ENCODE measurements at regions not wholly inside any gene's neighbourhood (a gene's known extent, or its start where the extent isn't known, plus 50 kb on each side); places are given as distances from the start of the nearest gene placed in this dataset.

- no peak overlapping the region for H3K4me3 Mint-ChIP-seq (ENCODE audit: unreplicated experiment)
- H3K27me3 Mint-ChIP-seq (ENCODE audit: unreplicated experiment): no peaks in the 10 kb centered on the region
- no peak for TF ChIP-seq CTCF (IDR thresholded peaks at IDR 0.05)
These were observed 789.9 kb upstream of the ADGRL4 start for GRCh38 chr1:79796434-79796833.

GRCh38 chr1:79792219-79792930 lies 785.8 kb upstream of the ADGRL4 start:
- H3K4me3 Mint-ChIP-seq (ENCODE audit: unreplicated experiment): no peak overlapping the region
- TF ChIP-seq CTCF (IDR thresholded peaks at IDR 0.05): no peak
- H3K27me3 Mint-ChIP-seq (ENCODE audit: unreplicated experiment): no peaks in the 10 kb centered on the region
- H3K9me3 Mint-ChIP-seq (ENCODE audit: unreplicated experiment): peaks cover 16% of the 10 kb centered on the region
- H3K27ac Mint-ChIP-seq (ENCODE audit: unreplicated experiment): no peak overlapping the region
- peaks cover 20% of the 10 kb centered on the region for H3K4me1 Mint-ChIP-seq (ENCODE audit: unreplicated experiment)
- peaks cover 9% of the 10 kb centered on the region for H3K36me3 Mint-ChIP-seq (ENCODE audit: unreplicated experiment)
- DNase-seq (ENCODE audit: extremely low spot score, unreplicated experiment): no peak

More at GRCh38 chr1:79796434-79796833, 789.9 kb upstream of the ADGRL4 start:
- peaks cover 14% of the 10 kb centered on the region for H3K4me1 Mint-ChIP-seq (ENCODE audit: unreplicated experiment)
- H3K36me3 Mint-ChIP-seq (ENCODE audit: unreplicated experiment): peaks cover 6% of the 10 kb centered on the region
- peaks cover 16% of the 10 kb centered on the region for H3K9me3 Mint-ChIP-seq (ENCODE audit: unreplicated experiment)
- H3K27ac Mint-ChIP-seq (ENCODE audit: unreplicated experiment): no peak overlapping the region
- DNase-seq (ENCODE audit: extremely low spot score, unreplicated experiment): no peak

GRCh38 chr1:79791488-79792218 lies 785.1 kb upstream of the ADGRL4 start:
- peaks cover 20% of the 10 kb centered on the region for H3K4me1 Mint-ChIP-seq (ENCODE audit: unreplicated experiment)
- DNase-seq (ENCODE audit: extremely low spot score, unreplicated experiment): no peak

GRCh38 chr1:79790950-79791349 lies 784.4 kb upstream of the ADGRL4 start:
- Mint-ChIP-seq H3K4me1 (ENCODE audit: unreplicated experiment) (peaks cover 20% of the 10 kb centered on the region), H3K9me3 (ENCODE audit: unreplicated experiment) (peaks cover 16% of the 10 kb centered on the region), H3K4me3 (ENCODE audit: unreplicated experiment) (no peak overlapping the region), H3K27me3 (ENCODE audit: unreplicated experiment) (no peaks in the 10 kb centered on the region), H3K36me3 (ENCODE audit: unreplicated experiment) (peaks cover 9% of the 10 kb centered on the region), H3K27ac (ENCODE audit: unreplicated experiment) (peak overlapping the region; percentile 25)
- DNase-seq (ENCODE audit: extremely low spot score, unreplicated experiment): no peak
- TF ChIP-seq CTCF (IDR thresholded peaks at IDR 0.05): no peak

More at GRCh38 chr1:79791488-79792218, 785.1 kb upstream of the ADGRL4 start:
- Mint-ChIP-seq H3K36me3 (ENCODE audit: unreplicated experiment) (peaks cover 9% of the 10 kb centered on the region), H3K27ac (ENCODE audit: unreplicated experiment) (peak overlapping the region; percentile 25), H3K27me3 (ENCODE audit: unreplicated experiment) (no peaks in the 10 kb centered on the region), H3K4me3 (ENCODE audit: unreplicated experiment) (no peak overlapping the region), H3K9me3 (ENCODE audit: unreplicated experiment) (peaks cover 16% of the 10 kb centered on the region)
- TF ChIP-seq CTCF (IDR thresholded peaks at IDR 0.05): no peak

GRCh38 chr1:79787631-79788030 lies 781.1 kb upstream of the ADGRL4 start:
- no peak overlapping the region for H3K27ac Mint-ChIP-seq (ENCODE audit: unreplicated experiment)
- no peak overlapping the region for H3K4me3 Mint-ChIP-seq (ENCODE audit: unreplicated experiment)
- no peaks in the 10 kb centered on the region for H3K27me3 Mint-ChIP-seq (ENCODE audit: unreplicated experiment)
- TF ChIP-seq CTCF (IDR thresholded peaks at IDR 0.05): no peak
- DNase-seq (ENCODE audit: extremely low spot score, unreplicated experiment): no peak
- H3K36me3 Mint-ChIP-seq (ENCODE audit: unreplicated experiment): peaks cover 3% of the 10 kb centered on the region
- peaks cover 18% of the 10 kb centered on the region for H3K4me1 Mint-ChIP-seq (ENCODE audit: unreplicated experiment)
- no peaks in the 10 kb centered on the region for H3K9me3 Mint-ChIP-seq (ENCODE audit: unreplicated experiment)
